Right cardiac atrium (tissue), 5 donors: ENCODE measurements at regions not wholly inside any gene's neighbourhood (a gene's known extent, or its start where the extent isn't known, plus 50 kb on each side); places are given as distances from the start of the nearest gene placed in this dataset.
"Not testable (repeated sequence)": the region's sequence is repeated elsewhere in the genome, so short reads cannot be mapped to it uniquely, and the experiment has no call there.

Experiments
- ATAC-seq, 2 donors: fragments of 200-7000 bp; cut with Tn5 transposase; one replicate each; pipeline versions ENCODE4 v1.8.0 to v1.9.1; 2020; ENCODE audit warnings: moderate library complexity in 2 of 2, mild to moderate bottlenecking in 1 of 2
- DNase-seq, 3 donors: peaks; one replicate each; pipeline ENCODE4 v3.0.0-alpha.2; 2020
- H3K27ac ChIP-seq: one replicate; pipeline ENCODE4 v1.5.1; 2013; ENCODE audit warnings: mild to moderate bottlenecking, low read length, control low read depth, moderate library complexity
- H3K27me3 ChIP-seq: one replicate; pipeline ENCODE4 v1.6.1; 2013; ENCODE audit not compliant: control insufficient read depth, insufficient read depth
- H3K4me1 ChIP-seq: one replicate; pipeline ENCODE4 v1.6.1; 2013; ENCODE audit warnings: low read length; ENCODE audit not compliant: control insufficient read depth, insufficient read depth
- H3K4me3 ChIP-seq: one replicate; pipeline ENCODE4 v1.5.1; 2013; ENCODE audit warnings: low read length, control low read depth
- H3K9me3 ChIP-seq: one replicate; pipeline ENCODE4 v1.6.1; 2013; ENCODE audit warnings: low read length; ENCODE audit not compliant: control insufficient read depth
- WGBS: extraction: QIAGEN DNeasy Blood & Tissue Kit; methylation state at CpG from one replicate; pipeline ENCODE4 v1.1.7; 2013; 5-methylcytosine and 5-hydroxymethylcytosine counted together
- intact Hi-C, 4 donors: fragments of 100-400 bp; cut with DNase I; formaldehyde crosslinking; loops; one replicate each; pipeline versions ENCODE4 v1.11.0 to v1.14.0; 2022 to 2023
- donor health status: healthy with polysubstance abuse.
- donor health status: DM: no; HTN: yes; CAD: no.
- donor health status: DM: no; HTN: no; CAD: no.
- donor health status: DM: no; HTN: yes; CAD: no; lungs with severe emphysema.
- donor health status: DM: yes; HTN: yes; CAD: no.

DNA sequence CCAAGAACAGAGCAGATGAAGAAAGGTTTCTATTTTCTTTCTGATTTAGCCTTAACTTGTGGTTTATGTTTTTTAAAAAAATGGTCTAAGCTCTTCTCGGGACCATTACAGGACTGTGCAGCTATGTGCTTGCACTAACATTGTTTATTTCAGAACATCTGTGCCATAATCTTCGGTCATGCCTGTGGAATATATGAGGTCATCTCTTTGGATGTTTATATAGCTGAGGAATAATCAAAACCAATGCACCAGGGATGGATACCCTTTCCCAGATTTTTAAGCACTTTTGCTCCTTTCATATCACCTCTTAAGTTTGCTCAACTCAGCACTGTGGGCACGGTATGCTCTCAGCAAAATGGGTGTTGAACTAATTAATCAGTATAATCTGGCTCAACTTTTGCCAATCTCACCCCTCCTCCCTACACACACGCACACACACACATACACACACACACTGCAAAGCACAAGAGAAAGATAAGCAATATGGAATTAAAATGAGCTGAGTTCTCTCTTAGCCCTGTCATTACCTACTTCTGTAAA lies 268.5 kb upstream of the TMC3 start:
- Histone ChIP-seq H3K27me3 (no peaks in the 10 kb centered on the region), H3K27ac (no peak overlapping the region), H3K4me1 (no peaks in the 10 kb centered on the region), H3K4me3 (no peak overlapping the region), H3K9me3 (peaks cover 3% of the 10 kb centered on the region)
- DNase-seq (no peak), ATAC-seq (no peak)
- intact Hi-C loops = no loop called here
- WGBS = 44% methylated on average over 4 of the region's 4 CpGs

DNA sequence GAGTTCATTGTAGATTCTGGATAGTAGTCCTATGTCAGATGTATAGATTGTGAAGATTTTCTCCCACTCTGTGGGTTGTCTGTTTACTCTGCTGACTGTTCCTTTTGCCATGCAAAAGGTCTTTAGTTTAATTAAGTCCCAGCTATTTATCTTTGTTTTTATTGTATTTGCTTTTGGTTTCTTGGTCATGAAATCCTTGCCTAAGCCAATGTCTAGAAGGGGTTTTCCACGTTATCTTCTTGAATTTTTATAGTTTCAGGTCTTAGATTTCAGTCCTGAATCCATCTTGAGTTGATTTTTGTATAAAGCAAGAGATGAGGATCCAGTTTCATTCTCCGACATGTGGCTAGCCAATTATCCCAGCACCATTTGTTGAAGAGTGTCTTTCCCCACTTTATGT lies 262.1 kb upstream of the TMC3 start:
- intact Hi-C loops, H3K4me3 ChIP-seq, H3K27me3 ChIP-seq, H3K9me3 ChIP-seq, ATAC-seq, H3K27ac ChIP-seq, DNase-seq, H3K4me1 ChIP-seq: not testable (repeated sequence)
- WGBS = 78% methylated on average over 2 of the region's 2 CpGs

DNA sequence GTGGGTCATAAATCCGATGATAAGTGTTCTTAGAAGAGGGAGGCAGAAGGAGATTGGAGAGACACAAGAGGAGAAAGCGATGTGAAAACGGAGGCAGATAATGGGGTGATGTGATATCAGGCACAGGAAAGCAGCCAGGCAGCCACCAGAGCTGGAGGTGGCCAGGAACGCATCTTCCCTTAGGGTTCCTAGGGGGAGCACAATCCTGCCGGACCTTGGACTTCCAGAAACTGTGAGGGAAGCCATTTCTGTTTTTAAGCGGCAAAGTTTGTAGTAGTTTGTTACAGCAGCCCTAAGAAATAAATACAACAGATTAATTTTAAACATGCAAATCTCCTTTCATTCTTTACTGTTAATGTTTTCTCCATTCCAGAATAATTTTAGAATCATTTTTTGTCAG lies 259.9 kb upstream of the TMC3 start:
- no peaks in the 10 kb centered on the region for H3K27me3 ChIP-seq
- DNase-seq = no peak
- ATAC-seq = no peak
- 70% methylated on average over 6 of the region's 6 CpGs for WGBS
- H3K27ac ChIP-seq = no peak overlapping the region
- H3K4me1 ChIP-seq = no peaks in the 10 kb centered on the region
- intact Hi-C loops = no loop called here
- no peak overlapping the region for H3K4me3 ChIP-seq
- H3K9me3 ChIP-seq = peaks cover under 1% of the 10 kb centered on the region

DNA sequence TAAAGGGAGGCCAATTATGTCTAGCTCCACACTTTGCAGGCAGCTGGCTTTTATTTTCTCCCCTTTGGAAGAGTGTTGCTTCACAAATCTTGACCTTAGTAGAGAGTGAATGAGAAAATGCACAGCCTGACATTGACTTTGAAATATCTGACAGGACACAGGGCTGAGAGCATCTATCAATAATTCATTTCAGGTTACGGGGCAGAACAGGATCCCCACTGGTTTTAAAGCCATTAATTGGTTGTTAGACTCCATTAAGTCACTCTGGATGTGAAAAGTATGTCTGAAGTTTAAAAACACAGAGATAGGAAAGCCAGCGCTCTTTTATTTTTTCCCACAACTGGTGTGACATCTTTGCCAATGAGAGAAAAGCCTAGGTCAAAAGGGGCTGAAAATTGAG lies 251.9 kb upstream of the TMC3 start:
- 80% methylated on average over 2 of the region's 2 CpGs for WGBS
- Histone ChIP-seq H3K27me3 (no peaks in the 10 kb centered on the region), H3K9me3 (no peaks in the 10 kb centered on the region), H3K4me3 (no peak overlapping the region), H3K4me1 (no peaks in the 10 kb centered on the region), H3K27ac (no peak overlapping the region)
- DNase-seq = no peak
- ATAC-seq = no peak
- intact Hi-C loops = loop anchor here in 1 of 4 donors (10.0 kb wide), 1 partner anchor 319 kb away; no protein-coding TSS in a partner anchor

DNA sequence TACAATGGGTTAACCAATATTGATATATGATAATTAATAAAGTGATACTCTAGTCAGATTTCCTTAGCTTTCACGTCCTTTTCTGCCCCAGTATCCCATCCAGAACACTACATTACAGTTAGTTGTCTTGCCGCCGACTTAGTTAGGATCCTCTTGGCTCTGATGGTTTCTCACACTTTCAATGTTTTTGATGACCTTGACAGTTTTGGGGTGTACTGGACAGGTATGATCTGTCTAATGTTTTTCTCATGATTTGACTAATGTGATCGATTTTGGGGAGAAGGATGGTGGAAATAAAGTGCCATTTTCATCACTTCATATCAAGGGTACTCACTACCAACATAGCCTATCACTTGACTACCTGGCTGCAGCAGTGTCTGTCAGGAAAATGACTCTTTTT lies 245.0 kb upstream of the TMC3 start:
- 90% methylated on average over 4 of the region's 4 CpGs for WGBS
- no peak overlapping the region for H3K27ac ChIP-seq
- H3K27me3 ChIP-seq = no peaks in the 10 kb centered on the region
- intact Hi-C loops = no loop called here
- ATAC-seq (no peak), DNase-seq (no peak)
- no peaks in the 10 kb centered on the region for H3K9me3 ChIP-seq
- no peak overlapping the region for H3K4me3 ChIP-seq
- H3K4me1 ChIP-seq = no peaks in the 10 kb centered on the region

DNA sequence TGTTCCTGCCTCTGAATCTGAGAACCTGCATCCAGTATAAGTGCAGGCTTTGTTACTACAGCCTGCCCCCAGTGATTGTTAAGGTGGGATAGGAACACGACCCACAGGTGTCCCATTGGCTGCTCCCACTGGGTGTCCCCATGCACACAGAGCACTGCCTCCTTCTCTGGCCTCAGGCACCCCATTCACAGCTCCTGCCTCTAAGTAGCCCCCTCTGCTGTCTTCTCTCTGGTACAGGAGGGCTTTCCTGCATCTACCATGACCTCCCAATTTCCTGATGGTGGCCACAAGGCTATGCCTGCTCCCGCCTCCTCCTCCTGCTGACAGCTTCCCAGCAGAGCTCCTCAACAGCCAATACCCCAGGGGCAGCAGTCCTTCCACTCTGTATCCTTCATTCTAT lies 238.6 kb upstream of the TMC3 start:
- H3K27me3 ChIP-seq = no peaks in the 10 kb centered on the region
- DNase-seq = no peak
- no peak overlapping the region for H3K27ac ChIP-seq
- H3K9me3 ChIP-seq = no peaks in the 10 kb centered on the region
- H3K4me1 ChIP-seq = no peaks in the 10 kb centered on the region
- 93% methylated on average over 2 of the region's 2 CpGs for WGBS
- intact Hi-C loops = no loop called here
- no peak for ATAC-seq
- H3K4me3 ChIP-seq = no peak overlapping the region

DNA sequence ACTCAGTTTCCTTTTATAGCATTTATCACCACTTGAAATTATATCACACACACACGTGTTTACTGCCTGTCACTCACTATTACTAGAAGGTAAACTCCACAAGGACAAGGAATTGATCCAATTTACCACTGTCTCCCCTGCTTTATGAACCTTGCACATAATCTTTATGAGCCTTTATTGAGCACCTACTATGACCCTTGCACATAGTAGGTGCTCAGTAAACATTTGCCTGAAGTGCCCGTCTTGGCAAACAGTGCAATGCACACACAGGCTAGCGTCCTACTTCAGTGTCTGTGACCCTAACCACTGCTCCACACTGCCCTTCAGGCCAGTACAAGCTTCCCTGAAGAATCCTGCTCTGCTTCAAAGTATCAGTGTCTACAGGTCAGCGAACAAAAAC lies 237.7 kb upstream of the TMC3 start:
- no peak overlapping the region for H3K4me3 ChIP-seq
- H3K9me3 ChIP-seq = no peaks in the 10 kb centered on the region
- H3K4me1 ChIP-seq = no peaks in the 10 kb centered on the region
- 74% methylated on average over 4 of the region's 4 CpGs for WGBS
- DNase-seq = no peak
- no peaks in the 10 kb centered on the region for H3K27me3 ChIP-seq
- no peak for ATAC-seq
- intact Hi-C loops = no loop called here
- no peak overlapping the region for H3K27ac ChIP-seq

DNA sequence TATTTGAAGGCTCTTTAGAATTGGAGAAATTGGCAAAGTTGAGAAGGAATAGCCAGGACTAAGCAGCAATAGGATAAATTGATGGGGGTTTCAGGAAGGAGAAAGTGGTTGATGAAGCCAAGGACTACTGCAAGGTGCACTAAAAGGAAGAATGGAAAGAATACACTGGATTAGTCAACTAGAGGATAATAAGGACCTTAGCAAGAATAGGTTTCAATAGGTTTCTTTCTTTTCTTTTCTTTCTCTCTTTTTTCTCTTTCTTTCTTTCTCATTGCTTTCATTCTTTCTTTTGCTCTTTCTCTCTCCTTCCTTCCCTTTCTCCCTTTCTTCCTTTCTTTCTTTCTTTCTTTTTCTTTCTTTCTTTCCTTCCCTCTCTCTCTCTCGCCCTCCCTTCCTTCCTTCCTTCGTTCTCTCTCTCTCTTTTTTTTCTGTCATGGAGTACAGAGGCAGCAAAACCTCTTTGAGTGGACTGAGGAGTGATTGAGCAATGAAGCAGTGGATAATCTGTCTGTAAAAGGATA lies 234.4 kb upstream of the TMC3 start:
- Histone ChIP-seq H3K27ac (no peak overlapping the region), H3K27me3 (no peaks in the 10 kb centered on the region), H3K9me3 (no peaks in the 10 kb centered on the region), H3K4me1 (no peaks in the 10 kb centered on the region), H3K4me3 (no peak overlapping the region)
- ATAC-seq (no peak), DNase-seq (no peak)
- intact Hi-C loops = no loop called here
- 62% methylated on average over 2 of the region's 2 CpGs for WGBS

DNA sequence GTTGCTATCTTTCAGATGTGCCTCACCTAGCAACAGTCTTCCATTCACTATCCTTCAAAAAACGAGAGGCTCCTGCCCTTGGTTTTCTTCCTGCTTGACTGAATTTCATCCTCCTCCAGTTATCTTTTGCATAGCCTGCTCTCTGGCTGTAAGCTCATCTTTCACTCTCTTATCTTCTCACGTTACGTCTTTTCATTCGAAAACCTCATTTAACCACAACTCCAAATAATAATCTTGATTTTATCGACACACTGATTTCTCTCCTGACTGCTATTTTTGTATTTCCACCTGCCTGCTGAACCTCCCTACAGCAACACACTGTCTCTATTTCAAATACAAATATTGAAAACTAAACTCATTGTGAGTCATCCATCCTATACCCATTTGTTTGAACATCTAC lies 230.7 kb upstream of the TMC3 start:
- H3K27me3 ChIP-seq = no peaks in the 10 kb centered on the region
- H3K4me1 ChIP-seq = no peaks in the 10 kb centered on the region
- intact Hi-C loops = no loop called here
- H3K4me3 ChIP-seq = no peak overlapping the region
- H3K27ac ChIP-seq = no peak overlapping the region
- DNase-seq (no peak), ATAC-seq (no peak)
- WGBS = 60% methylated on average over 5 of the region's 5 CpGs
- no peaks in the 10 kb centered on the region for H3K9me3 ChIP-seq

DNA sequence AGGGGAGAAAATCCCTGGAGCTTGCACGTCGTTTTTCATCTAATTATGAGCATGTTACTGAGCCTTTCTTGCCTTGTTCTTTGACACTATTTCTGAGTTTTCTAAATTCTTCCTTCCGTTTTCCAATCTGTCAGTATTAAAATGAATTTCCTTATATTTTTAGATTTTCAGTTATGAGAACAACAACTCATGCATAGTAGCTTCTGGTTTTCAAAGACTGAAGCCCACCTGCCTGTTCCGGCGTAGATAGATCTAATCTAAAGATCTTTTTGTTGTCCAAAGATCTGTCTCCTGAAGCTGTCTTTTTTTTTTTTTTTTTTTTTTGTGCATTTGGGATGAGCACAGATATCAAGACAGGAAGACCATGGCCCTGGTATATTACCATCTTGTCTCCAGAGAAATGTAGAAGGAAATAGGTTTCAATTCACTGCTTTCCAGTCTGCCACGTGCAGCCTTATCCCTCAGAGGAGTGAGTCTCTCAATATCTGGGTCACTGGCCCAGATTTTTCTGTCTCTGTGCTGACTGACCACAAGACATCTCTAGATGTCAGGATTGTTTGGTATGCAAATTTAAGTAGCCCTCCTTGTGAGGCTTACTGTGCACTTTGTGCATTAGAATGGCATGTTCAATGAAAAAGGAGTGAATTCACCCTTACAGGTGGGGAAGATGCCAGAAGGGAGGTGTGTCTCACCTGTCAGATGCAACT lies 222.3 kb upstream of the TMC3 start:
- Histone ChIP-seq H3K27me3 (no peaks in the 10 kb centered on the region), H3K27ac (no peak overlapping the region), H3K9me3 (no peaks in the 10 kb centered on the region), H3K4me3 (no peak overlapping the region), H3K4me1 (no peaks in the 10 kb centered on the region)
- WGBS = 71% methylated on average over 6 of the region's 6 CpGs
- ATAC-seq (no peak), DNase-seq (no peak)
- intact Hi-C loops = no loop called here

DNA sequence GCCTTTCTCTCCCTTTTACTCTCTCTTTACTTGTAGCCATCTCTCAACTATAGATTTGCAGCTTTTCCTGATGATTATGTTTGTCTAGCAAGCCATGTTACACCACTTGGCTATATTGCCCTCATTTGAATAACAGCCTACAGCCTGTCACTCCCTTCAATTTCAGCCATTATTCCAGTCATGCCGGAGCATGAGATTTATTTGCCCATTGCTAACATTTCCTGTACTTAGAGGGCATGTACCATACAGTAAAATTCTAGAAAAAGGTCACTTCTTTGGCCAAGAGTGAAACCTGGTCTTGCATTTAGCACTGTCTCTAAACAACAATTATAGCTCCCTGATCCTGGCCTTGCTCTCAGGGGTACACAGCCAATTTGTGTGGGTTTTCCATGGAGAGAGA lies 221.7 kb upstream of the TMC3 start:
- 81% methylated on average over 1 of the region's 1 CpG for WGBS
- Histone ChIP-seq H3K27me3 (no peaks in the 10 kb centered on the region), H3K4me1 (no peaks in the 10 kb centered on the region)

More for the DNA sequence above, 221.7 kb upstream of the TMC3 start:
- no peak overlapping the region for H3K4me3 ChIP-seq
- intact Hi-C loops = no loop called here
- no peak for DNase-seq
- no peak for ATAC-seq
- H3K9me3 ChIP-seq = no peaks in the 10 kb centered on the region
- H3K27ac ChIP-seq = no peak overlapping the region
